ENCODE measurements at regions not wholly inside any gene's neighbourhood (a gene's known extent, or its start where the extent isn't known, plus 50 kb on each side); places are given as distances from the start of the nearest gene placed in this dataset.

- POLR2A ChIA-PET = no interaction called here
- ATAC-seq (no peak), DNase-seq (ENCODE audit: low spot score) (no peak)
- no peaks in the 10 kb centered on the region for H3K36me3 Mint-ChIP-seq
- H3K4me1 Mint-ChIP-seq = peaks cover 2% of the 10 kb centered on the region
- no peak overlapping the region for H3K4me3 Mint-ChIP-seq
- no peaks in the 10 kb centered on the region for H3K9me3 Mint-ChIP-seq
- TF ChIP-seq ESRRA (CRISPR knock-in tag; IDR thresholded peaks at IDR 0.05; ENCODE audit: borderline replicate concordance) (no peak), TP53 (CRISPR knock-in tag; IDR thresholded peaks at IDR 0.05) (no peak), MXD4 (CRISPR knock-in tag; IDR thresholded peaks at IDR 0.05; ENCODE audit: borderline replicate concordance) (no peak), E2F1 (CRISPR knock-in tag; IDR thresholded peaks at IDR 0.05) (no peak), ATF3 (CRISPR knock-in tag; conservative IDR thresholded peaks at IDR 0.05) (no peak), ZNF232 (CRISPR knock-in tag; IDR thresholded peaks at IDR 0.05) (no peak), ATF2 (CRISPR knock-in tag; IDR thresholded peaks at IDR 0.05; ENCODE audit: borderline replicate concordance, low read depth) (no peak), ZNF423 (CRISPR knock-in tag; IDR thresholded peaks at IDR 0.05) (no peak), NR2C2 (CRISPR knock-in tag; IDR thresholded peaks at IDR 0.05) (no peak), ZNF532 (CRISPR knock-in tag; IDR thresholded peaks at IDR 0.05; ENCODE audit: borderline replicate concordance) (no peak), ZNF396 (CRISPR knock-in tag; IDR thresholded peaks at IDR 0.05; ENCODE audit: borderline replicate concordance) (no peak), ZNF263 (CRISPR knock-in tag; IDR thresholded peaks at IDR 0.05; ENCODE audit: low read depth) (no peak), ZNF416 (CRISPR knock-in tag; IDR thresholded peaks at IDR 0.05) (no peak), ZNF317 (CRISPR knock-in tag; IDR thresholded peaks at IDR 0.05; ENCODE audit: borderline replicate concordance, low read depth) (no peak), EMX1 (CRISPR knock-in tag; IDR thresholded peaks at IDR 0.05) (no peak), RELA (CRISPR knock-in tag; IDR thresholded peaks at IDR 0.05; ENCODE audit: borderline replicate concordance) (no peak), CREB1 (CRISPR knock-in tag; IDR thresholded peaks at IDR 0.05) (no peak)
- TF ChIP-seq, protein P1, sequence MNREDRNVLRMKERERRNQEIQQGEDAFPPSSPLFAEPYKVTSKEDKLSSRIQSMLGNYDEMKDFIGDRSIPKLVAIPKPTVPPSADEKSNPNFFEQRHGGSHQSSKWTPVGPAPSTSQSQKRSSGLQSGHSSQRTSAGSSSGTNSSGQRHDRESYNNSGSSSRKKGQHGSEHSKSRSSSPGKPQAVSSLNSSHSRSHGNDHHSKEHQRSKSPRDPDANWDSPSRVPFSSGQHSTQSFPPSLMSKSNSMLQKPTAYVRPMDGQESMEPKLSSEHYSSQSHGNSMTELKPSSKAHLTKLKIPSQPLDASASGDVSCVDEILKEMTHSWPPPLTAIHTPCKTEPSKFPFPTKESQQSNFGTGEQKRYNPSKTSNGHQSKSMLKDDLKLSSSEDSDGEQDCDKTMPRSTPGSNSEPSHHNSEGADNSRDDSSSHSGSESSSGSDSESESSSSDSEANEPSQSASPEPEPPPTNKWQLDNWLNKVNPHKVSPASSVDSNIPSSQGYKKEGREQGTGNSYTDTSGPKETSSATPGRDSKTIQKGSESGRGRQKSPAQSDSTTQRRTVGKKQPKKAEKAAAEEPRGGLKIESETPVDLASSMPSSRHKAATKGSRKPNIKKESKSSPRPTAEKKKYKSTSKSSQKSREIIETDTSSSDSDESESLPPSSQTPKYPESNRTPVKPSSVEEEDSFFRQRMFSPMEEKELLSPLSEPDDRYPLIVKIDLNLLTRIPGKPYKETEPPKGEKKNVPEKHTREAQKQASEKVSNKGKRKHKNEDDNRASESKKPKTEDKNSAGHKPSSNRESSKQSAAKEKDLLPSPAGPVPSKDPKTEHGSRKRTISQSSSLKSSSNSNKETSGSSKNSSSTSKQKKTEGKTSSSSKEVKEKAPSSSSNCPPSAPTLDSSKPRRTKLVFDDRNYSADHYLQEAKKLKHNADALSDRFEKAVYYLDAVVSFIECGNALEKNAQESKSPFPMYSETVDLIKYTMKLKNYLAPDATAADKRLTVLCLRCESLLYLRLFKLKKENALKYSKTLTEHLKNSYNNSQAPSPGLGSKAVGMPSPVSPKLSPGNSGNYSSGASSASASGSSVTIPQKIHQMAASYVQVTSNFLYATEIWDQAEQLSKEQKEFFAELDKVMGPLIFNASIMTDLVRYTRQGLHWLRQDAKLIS (CRISPR knock-in tag; IDR thresholded peaks at IDR 0.05; ENCODE audit: borderline replicate concordance) = no peak
- TF ChIP-seq, protein P2, sequence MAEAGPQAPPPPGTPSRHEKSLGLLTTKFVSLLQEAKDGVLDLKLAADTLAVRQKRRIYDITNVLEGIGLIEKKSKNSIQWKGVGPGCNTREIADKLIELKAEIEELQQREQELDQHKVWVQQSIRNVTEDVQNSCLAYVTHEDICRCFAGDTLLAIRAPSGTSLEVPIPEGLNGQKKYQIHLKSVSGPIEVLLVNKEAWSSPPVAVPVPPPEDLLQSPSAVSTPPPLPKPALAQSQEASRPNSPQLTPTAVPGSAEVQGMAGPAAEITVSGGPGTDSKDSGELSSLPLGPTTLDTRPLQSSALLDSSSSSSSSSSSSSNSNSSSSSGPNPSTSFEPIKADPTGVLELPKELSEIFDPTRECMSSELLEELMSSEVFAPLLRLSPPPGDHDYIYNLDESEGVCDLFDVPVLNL (CRISPR knock-in tag; IDR thresholded peaks at IDR 0.05; ENCODE audit: borderline replicate concordance, low read depth) = no peak
- TF ChIP-seq, protein P3, sequence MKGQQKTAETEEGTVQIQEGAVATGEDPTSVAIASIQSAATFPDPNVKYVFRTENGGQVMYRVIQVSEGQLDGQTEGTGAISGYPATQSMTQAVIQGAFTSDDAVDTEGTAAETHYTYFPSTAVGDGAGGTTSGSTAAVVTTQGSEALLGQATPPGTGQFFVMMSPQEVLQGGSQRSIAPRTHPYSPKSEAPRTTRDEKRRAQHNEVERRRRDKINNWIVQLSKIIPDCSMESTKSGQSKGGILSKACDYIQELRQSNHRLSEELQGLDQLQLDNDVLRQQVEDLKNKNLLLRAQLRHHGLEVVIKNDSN (CRISPR knock-in tag; IDR thresholded peaks at IDR 0.05) = no peak
- no peak overlapping the region for H3K27ac Mint-ChIP-seq
- CTCF ChIA-PET = interaction anchor here (0.6 kb wide), 1 partner anchor 45 kb away, joined by 5 read pairs; no protein-coding TSS in a partner anchor
- no peaks in the 10 kb centered on the region for H3K27me3 Mint-ChIP-seq (ENCODE audit: low read depth)
These were observed 296.3 kb upstream of the BMP2 start for GRCh38 chr20:6471110-6471647.
